Gastroesophageal sphincter (tissue), 3 donors: ENCODE measurements at regions not wholly inside any gene's neighbourhood (a gene's known extent, or its start where the extent isn't known, plus 50 kb on each side); places are given as distances from the start of the nearest gene placed in this dataset.

Source experiments
- CTCF ChIP-seq, 4 experiments: fragments of 200-600 bp in 2 of 4; fragments of 450-650 bp in 2 of 4; sonication (generic) in 1 of 4; IDR thresholded peaks; one replicate each; pipeline ENCODE4 v1.5.1; 2017 to 2019; ENCODE audit warnings: antibody characterized with exemption in 4 of 4, mild to moderate bottlenecking in 2 of 4, moderate library complexity in 2 of 4
- EP300 ChIP-seq: sonication (generic); formaldehyde crosslinking; IDR thresholded peaks from one replicate; pipeline ENCODE4 v1.6.1; 2017; ENCODE audit warnings: antibody characterized with exemption, mild to moderate bottlenecking

- TF ChIP-seq CTCF (IDR thresholded peaks at IDR 0.05) (no peak), EP300 (no peak)
These were observed 467.0 kb downstream of the PPARGC1A start for GRCh38 chr4:23422878-23423277.
